HL-60 (cell line): ENCODE measurements at regions not wholly inside any gene's neighbourhood (a gene's known extent, or its start where the extent isn't known, plus 50 kb on each side); places are given as distances from the start of the nearest gene placed in this dataset.

Experiments
- DNase-seq, 2 experiments: peaks; one replicate each; pipeline ENCODE4 v3.0.0-alpha.2; 2010 to 2020; ENCODE audit warnings: low read depth in 1 of 2, low spot score in 1 of 2
- H3K27ac ChIP-seq: fragments of 250-450 bp; sonication (Bioruptor Pico); replicated peaks from 2 replicates; pipeline ENCODE4 v1.5.1; 2020; ENCODE audit warnings: mild to moderate bottlenecking, moderate library complexity
- H3K27me3 ChIP-seq: fragments of 250-450 bp; sonication (Bioruptor Pico); 2 replicates; pipeline ENCODE4 v1.5.1; 2021; ENCODE audit warnings: mild to moderate bottlenecking, moderate library complexity; ENCODE audit not compliant: insufficient read depth, poor library complexity, severe bottlenecking
- H3K4me3 ChIP-seq: replicated peaks from 2 replicates; pipeline ENCODE4 v1.5.1; 2011; ENCODE audit warnings: mild to moderate bottlenecking, control low read depth, low read length; ENCODE audit not compliant: insufficient read depth
- CTCF ChIP-seq: IDR thresholded peaks from one replicate; pipeline ENCODE4 v1.5.1; 2011; ENCODE audit warnings: low read length, control low read depth, inconsistent platforms; ENCODE audit not compliant: insufficient read depth
- GABPA ChIP-seq: IDR thresholded peaks from 2 replicates; pipeline ENCODE4 v1.6.1; 2012; ENCODE audit warnings: low read depth
- POLR2AphosphoS5 ChIP-seq: IDR thresholded peaks from 2 replicates; pipeline ENCODE4 v1.6.1; 2012; ENCODE audit warnings: low read depth
- REST ChIP-seq: IDR thresholded peaks from 2 replicates; pipeline ENCODE4 v1.6.1; 2012; ENCODE audit warnings: low read depth; ENCODE audit not compliant: insufficient replicate concordance
- SPI1 ChIP-seq: IDR thresholded peaks from 2 replicates; pipeline ENCODE4 v1.6.1; 2012; ENCODE audit warnings: low read depth, mild to moderate bottlenecking, borderline replicate concordance

DNA sequence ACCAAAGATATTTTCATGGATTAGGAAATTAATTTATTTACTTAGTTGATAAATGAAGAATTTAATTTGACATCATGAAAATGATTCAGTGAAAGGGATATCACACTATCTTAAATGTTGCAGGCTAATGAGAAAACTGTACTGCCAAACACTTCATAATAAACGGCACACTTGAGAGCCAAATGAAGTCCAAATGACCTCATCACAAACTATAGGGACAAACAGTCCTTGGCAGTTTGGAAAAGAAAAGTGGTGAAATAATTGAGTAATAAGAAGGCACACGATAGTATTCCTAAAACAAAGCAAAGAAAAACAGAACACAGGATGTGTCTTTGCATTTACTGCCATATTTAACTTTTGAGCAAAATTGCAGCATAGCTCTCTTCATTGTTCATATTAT, 116.9 kb upstream of the TLR4 start:
- no peak overlapping the region for H3K27ac ChIP-seq
- DNase-seq, result no peak
- no peak overlapping the region for H3K4me3 ChIP-seq
- H3K27me3 ChIP-seq, result no peaks in the 10 kb centered on the region
- TF ChIP-seq POLR2AphosphoS5 (no peak), REST (no peak), CTCF (no peak), GABPA (no peak), SPI1 (no peak)

- TF ChIP-seq POLR2AphosphoS5 (no peak), GABPA (no peak), CTCF (no peak), SPI1 (no peak), REST (no peak)
- Histone ChIP-seq H3K27ac (no peak overlapping the region), H3K4me3 (no peak overlapping the region), H3K27me3 (no peaks in the 10 kb centered on the region)
- no peak for DNase-seq
Observed at GRCh38 chr9:117574099-117574498, 130.1 kb upstream of the TLR4 start.

GRCh38 chr9:117564839-117565238, 139.4 kb upstream of the TLR4 start:
- no peak for DNase-seq
- TF ChIP-seq GABPA (no peak), SPI1 (no peak)
- H3K27me3 ChIP-seq, result no peaks in the 10 kb centered on the region
- no peak overlapping the region for H3K27ac ChIP-seq
- no peak overlapping the region for H3K4me3 ChIP-seq

DNA sequence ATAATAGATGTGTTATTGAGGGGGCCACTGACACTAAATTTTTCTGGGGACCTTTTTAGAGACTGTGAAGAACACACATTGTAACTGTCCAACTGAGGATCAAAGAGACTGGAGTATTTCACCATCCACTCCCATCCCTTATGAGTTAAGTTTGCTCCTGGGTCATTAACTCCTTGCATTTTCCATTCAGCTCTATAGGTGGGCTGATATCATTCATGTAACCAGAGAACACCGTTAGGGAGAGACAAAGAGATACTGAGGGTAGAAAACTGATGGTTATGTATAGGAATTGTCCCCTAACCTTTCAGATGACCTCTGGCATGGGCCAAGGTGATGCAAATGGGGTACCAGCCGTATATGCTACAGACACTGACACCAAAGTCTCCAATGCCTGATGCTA, 142.4 kb upstream of the TLR4 start:
- Histone ChIP-seq H3K27me3 (no peaks in the 10 kb centered on the region), H3K27ac (no peak overlapping the region), H3K4me3 (no peak overlapping the region)
- no peak for DNase-seq
- no peak for TF ChIP-seq SPI1
- TF ChIP-seq GABPA, result no peak
- TF ChIP-seq CTCF, result no peak
- no peak for TF ChIP-seq REST
- no peak for TF ChIP-seq POLR2AphosphoS5
